Stimulated activated naive B cell treated with anti-CD40 and anti-IgM and Interleukin-4, amounts not matched to agents 10 μg/mL and 1 μg/mL and 100 μg/mL, for 72 hours (primary cell): ENCODE measurements at regions not wholly inside any gene's neighbourhood (a gene's known extent, or its start where the extent isn't known, plus 50 kb on each side); places are given as distances from the start of the nearest gene placed in this dataset.

Source experiments
- ATAC-seq, 2 donors: fragments of 150-1000 bp; cut with Tn5 transposase; replicated peaks; 2 replicates each; pipeline ENCODE4 v1.10.0; 2021; ENCODE audit warnings: moderate library complexity in 1 of 2
- DNase-seq: peaks from one replicate; pipeline ENCODE4 v3.0.0; 2021
- H3K27ac Mint-ChIP-seq: one replicate; pipeline ENCODE4 v1.8.0; 2022; ENCODE audit warnings: mild to moderate bottlenecking, mixed read lengths
- H3K27me3 Mint-ChIP-seq, 2 donors: one replicate each; pipeline ENCODE4 v1.8.0; 2022; ENCODE audit warnings: mixed read lengths in 2 of 2
- H3K36me3 Mint-ChIP-seq, 2 donors: one replicate each; pipeline ENCODE4 v1.8.0; 2022; ENCODE audit warnings: mixed read lengths in 2 of 2, mild to moderate bottlenecking in 1 of 2
- H3K4me1 Mint-ChIP-seq, 2 donors: one replicate each; pipeline ENCODE4 v1.8.0; 2022; ENCODE audit warnings: mixed read lengths in 2 of 2, mild to moderate bottlenecking in 1 of 2
- H3K4me3 Mint-ChIP-seq, 2 donors: one replicate each; pipeline ENCODE4 v1.8.0; 2022; ENCODE audit warnings: mild to moderate bottlenecking in 2 of 2, mixed read lengths in 2 of 2, moderate library complexity in 1 of 2
- H3K9me3 Mint-ChIP-seq, 2 donors: one replicate each; pipeline ENCODE4 v1.8.0; 2022; ENCODE audit warnings: mixed read lengths in 2 of 2, mild to moderate bottlenecking in 1 of 2

DNA sequence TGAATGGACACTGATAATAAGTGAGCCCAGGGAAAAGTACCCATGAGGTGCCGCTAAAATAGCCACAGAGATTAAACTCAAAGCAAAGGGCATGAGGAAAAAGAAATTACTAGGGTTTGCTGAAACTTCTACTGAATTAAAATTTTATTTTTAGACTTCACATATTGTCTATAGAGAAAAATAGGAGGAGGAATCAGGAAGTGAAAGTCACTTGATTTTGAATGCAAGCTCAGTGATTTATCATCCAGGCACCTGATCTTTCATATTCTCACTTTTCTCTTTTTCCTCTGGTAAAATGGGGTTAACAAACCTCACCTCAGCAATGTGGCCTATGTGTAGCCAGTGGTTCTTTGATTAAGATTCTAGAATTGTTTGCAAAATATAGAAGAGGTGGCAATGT is 479.8 kb downstream of the BCL11B start:
- Mint-ChIP-seq H3K4me1 (peaks cover 0 to 2% of the 10 kb centered on the region in 2 donors), H3K27me3 (no peaks in the 10 kb centered on the region), H3K36me3 (no peaks in the 10 kb centered on the region), H3K4me3 (no peak overlapping the region), H3K9me3 (peaks cover 11 to 15% of the 10 kb centered on the region in 2 donors), H3K27ac (no peak overlapping the region)
- no peak for DNase-seq
- ATAC-seq, result no peak

DNA sequence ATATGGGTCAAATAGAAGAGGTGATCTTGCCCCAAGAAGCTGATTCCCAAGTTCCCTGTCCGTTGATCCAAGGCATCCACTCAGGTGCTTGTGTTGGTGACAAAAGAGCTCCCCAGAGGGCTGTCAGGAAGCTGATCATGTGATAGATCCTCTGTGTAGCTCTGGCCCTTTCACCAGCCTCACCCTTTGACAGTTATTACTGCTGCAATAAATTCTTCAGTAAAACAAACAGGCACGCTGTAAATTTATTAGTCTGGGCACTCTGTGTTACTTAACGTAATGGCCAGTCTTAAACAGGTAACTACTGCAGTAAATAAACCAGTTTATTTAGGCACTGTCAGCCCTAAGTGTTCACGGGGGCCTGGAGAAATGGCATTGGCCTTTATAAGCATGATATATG is 473.9 kb downstream of the BCL11B start:
- Mint-ChIP-seq H3K27ac (no peak overlapping the region), H3K9me3 (peaks cover 11% of the 10 kb centered on the region in 2 donors), H3K4me1 (no peaks in the 10 kb centered on the region), H3K36me3 (no peaks in the 10 kb centered on the region), H3K4me3 (no peak overlapping the region), H3K27me3 (no peaks in the 10 kb centered on the region)
- DNase-seq (no peak), ATAC-seq (no peak)

DNA sequence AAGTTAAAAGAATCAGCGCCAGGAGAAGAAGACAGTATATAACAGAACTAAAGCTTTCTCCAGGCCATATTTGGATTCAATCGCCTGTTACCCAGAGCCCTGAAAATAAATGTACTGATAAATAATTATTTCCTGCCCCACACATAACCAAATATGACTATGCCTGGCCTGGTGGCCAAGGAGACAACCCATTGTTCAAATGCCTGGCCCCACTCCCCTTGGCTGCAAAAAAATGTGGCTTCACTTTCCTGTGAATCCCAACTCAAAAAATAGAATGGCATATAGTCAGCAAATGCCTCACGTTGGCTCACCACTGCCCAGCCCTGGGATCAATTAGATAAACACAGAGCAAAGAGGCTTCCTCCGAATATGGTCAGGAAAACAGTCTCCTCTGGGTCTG is 472.1 kb downstream of the BCL11B start:
- ATAC-seq (no peak), DNase-seq (no peak)
- Mint-ChIP-seq H3K4me3 (no peak overlapping the region), H3K27me3 (no peaks in the 10 kb centered on the region), H3K36me3 (no peaks in the 10 kb centered on the region), H3K4me1 (no peaks in the 10 kb centered on the region), H3K9me3 (peaks cover 0 to 7% of the 10 kb centered on the region in 2 donors), H3K27ac (no peak overlapping the region)

DNA sequence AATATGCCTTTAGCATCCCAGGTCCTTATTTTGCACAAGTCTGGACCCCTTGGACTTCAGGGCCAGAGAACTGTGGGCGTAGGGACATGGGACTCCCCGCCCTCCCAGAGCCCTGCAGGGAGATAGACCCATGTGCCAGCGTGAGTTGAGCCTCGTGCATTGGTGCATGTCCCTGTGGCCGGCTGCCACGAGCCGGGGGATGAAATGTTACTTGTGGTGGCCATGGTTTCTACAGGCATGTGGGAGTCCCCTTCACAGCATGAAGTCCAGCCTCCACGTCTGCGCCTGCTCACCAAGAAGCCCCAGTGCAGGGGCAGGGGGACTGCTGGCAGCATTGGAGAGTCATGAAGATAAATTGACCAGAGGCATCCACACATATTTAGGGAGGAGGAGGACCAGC is 470.0 kb downstream of the BCL11B start:
- no peak for ATAC-seq
- Mint-ChIP-seq H3K9me3 (peaks cover 0 to 4% of the 10 kb centered on the region in 2 donors), H3K4me3 (no peak overlapping the region), H3K27ac (no peak overlapping the region), H3K36me3 (no peaks in the 10 kb centered on the region), H3K4me1 (no peaks in the 10 kb centered on the region), H3K27me3 (no peaks in the 10 kb centered on the region)
- no peak for DNase-seq

DNA sequence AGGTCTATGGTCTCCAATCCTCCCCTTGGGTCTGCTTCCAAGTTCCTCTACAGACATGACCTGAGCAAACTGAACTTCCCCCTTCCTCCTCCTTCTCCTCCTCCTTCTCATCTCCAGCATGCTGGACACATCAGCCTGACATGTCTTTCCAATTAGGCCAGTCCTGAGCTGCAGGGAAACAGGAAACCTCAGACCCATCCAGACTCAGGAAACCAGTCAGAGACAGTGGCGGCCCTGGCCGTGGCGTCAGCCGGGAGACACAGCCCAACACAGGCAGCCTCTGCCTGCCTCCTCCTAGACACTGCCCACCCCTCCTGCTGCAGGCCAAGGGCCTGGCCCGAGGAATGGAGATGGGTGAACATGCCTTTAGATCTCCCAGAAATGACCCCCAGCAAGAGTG is 468.8 kb downstream of the BCL11B start:
- DNase-seq, result no peak
- Mint-ChIP-seq H3K4me3 (no peak overlapping the region), H3K9me3 (peaks cover 0 to 4% of the 10 kb centered on the region in 2 donors)

DNA sequence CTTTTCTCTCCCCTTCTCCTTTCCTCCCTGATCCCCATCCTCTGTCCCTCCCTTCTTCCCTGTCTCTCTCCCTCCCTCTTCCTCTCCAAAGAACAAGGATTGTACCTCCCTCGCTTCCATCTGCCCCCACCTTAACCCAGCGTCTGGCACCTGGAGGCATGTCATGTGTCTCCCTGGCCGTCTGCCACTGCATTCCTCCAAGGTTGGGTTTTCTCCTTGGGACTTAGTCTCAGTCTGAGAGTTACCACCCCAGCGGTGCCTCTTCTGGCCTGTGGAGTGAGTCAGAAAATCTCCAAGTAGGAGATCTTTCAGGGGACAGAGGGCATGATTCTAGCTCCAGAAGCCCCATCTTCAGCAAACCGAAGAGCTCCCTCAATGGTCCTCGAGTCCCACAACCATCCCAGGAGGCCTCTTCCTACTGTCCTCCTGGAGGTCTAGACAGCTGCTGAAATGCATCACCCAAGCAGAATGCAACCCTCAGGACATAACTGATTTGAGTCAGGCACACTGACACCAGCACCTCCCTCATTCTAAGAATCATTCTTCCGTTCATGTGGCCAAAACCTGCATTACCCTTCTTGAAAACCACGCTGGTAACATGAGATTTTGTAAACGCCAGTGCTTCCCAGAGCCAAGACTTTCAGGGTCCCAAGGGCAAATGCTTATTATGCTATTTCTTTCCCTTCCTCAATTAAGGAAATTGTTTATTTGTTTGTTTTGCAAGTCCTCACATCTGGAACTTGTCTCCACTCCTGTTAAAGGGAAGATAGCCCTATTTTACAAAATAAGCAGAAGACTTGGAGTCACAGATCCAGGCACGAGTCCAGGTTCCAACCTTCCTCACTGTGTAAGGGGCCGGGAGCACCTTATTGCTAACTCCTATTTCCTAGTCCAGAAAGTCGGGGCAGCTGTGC is 463.2 kb downstream of the BCL11B start:
- no peaks in the 10 kb centered on the region for H3K36me3 Mint-ChIP-seq
- no peak overlapping the region for H3K27ac Mint-ChIP-seq
- H3K4me1 Mint-ChIP-seq, result no peaks in the 10 kb centered on the region
- ATAC-seq (no peak), DNase-seq (no peak)
- no peaks in the 10 kb centered on the region for H3K27me3 Mint-ChIP-seq
- H3K4me3 Mint-ChIP-seq, result no peak overlapping the region
- peaks cover 0 to 4% of the 10 kb centered on the region in 2 donors for H3K9me3 Mint-ChIP-seq

More for the DNA sequence above, 468.8 kb downstream of the BCL11B start:
- H3K27ac Mint-ChIP-seq, result no peak overlapping the region
- H3K36me3 Mint-ChIP-seq, result no peaks in the 10 kb centered on the region
- ATAC-seq, result no peak
- no peaks in the 10 kb centered on the region for H3K4me1 Mint-ChIP-seq
- H3K27me3 Mint-ChIP-seq, result no peaks in the 10 kb centered on the region

DNA sequence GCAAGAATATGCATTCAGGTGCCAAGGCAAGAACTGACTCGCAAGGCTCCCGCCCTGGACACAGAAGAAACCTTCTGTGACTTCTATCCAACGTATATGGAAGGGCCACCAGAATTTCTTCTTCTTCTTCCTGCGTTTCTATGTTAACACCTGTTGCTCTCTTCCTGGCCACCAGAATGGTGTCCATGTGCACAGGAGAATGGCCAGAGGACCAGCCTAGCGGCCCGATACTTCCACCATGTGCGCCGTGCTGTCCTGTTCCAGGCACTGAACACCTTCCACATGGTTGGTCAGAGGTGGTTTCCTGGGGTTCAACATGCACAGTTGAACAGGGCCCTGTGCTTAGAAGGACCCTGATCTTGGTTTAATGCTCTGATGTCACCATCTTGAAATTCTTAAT is 455.8 kb downstream of the BCL11B start:
- ATAC-seq, result no peak
- Mint-ChIP-seq H3K27ac (no peak overlapping the region), H3K27me3 (peaks cover 0 to 4% of the 10 kb centered on the region in 2 donors), H3K4me3 (no peak overlapping the region), H3K4me1 (no peaks in the 10 kb centered on the region), H3K36me3 (no peaks in the 10 kb centered on the region), H3K9me3 (peaks cover 0 to 4% of the 10 kb centered on the region in 2 donors)
- no peak for DNase-seq

DNA sequence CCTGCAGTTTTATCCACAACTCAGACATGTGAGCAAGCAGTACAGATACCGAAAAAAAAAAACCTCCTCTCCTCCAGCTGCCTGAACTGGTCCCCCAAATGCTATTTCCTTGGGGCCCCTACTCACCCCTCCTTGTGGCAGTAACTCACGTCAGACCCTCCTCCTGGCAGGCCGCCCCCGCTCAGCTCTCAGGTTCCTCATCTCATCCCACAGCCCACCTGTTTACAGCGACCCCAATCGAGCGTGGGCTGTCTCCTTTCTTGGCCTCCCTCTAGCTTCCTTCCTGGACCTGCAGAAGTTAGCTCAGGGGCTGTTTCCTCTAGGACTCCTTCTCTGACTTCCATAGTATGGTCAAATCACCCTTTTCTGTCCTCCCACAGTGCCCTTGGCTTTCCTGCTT is 455.3 kb downstream of the BCL11B start:
- Mint-ChIP-seq H3K4me1 (no peaks in the 10 kb centered on the region), H3K36me3 (no peaks in the 10 kb centered on the region), H3K27ac (no peak overlapping the region), H3K4me3 (no peak overlapping the region), H3K9me3 (peaks cover 0 to 4% of the 10 kb centered on the region in 2 donors), H3K27me3 (peaks cover 0 to 4% of the 10 kb centered on the region in 2 donors)
- DNase-seq, result no peak
- no peak for ATAC-seq

DNA sequence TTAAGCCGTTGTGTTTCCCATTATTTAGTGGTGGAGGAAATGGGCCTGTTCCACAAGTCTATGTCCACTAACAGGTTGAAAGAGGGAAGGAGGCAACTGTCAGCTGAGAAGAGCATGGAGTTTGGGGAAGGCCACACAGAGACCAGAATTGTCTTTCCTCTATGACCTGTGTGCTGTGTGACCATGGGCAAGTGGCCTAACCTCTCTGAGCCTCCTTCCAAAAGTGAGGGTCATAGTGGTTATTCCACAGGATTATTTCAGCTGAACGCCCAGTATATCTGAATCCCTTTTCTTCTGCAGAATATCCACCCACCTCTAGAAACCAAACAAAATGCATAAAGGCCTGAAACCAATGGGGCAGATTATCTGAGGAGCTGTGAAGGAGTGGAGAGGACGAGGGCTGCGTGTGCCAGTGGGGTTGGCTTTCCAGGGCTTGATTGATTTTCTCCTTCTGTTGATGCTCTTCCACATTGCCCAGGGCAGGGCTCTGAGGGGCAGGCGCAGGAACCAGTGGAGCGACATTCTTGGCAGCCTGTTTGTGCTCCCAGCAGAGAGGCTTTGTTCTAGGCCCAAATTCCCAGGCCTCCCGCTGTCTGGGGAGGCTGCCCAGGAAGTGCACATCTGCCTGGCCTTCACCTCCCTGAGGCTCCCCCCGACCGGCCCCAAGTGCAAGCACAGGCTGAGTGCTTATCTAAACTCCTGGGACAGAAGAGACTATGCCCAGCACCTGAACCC is 452.7 kb downstream of the BCL11B start:
- no peak overlapping the region for H3K4me3 Mint-ChIP-seq
- ATAC-seq (no peak), DNase-seq (no peak)
- H3K27me3 Mint-ChIP-seq, result peaks cover 0 to 4% of the 10 kb centered on the region in 2 donors
- no peaks in the 10 kb centered on the region for H3K36me3 Mint-ChIP-seq
- H3K4me1 Mint-ChIP-seq, result no peaks in the 10 kb centered on the region
- no peaks in the 10 kb centered on the region for H3K9me3 Mint-ChIP-seq
- H3K27ac Mint-ChIP-seq, result no peak overlapping the region

DNA sequence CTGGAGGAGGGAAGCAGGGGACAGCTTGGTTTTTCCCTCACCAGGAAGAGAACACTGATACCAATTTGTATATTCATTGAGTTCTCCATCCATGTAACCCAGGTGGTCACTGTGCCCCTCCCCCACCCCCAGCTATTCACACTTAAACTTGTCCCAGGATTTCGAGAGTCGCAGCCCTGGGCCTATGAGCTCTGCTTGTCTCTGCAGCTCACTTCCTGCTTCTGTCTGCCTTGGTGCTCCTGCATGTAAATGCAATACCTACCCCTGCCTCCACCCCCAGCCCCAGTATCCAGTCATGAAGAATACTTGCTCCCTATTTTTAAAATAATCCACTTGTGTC is 452.2 kb downstream of the BCL11B start:
- ATAC-seq (no peak), DNase-seq (no peak)
- Mint-ChIP-seq H3K4me3 (no peak overlapping the region), H3K4me1 (no peaks in the 10 kb centered on the region), H3K27me3 (peaks cover 0 to 4% of the 10 kb centered on the region in 2 donors), H3K27ac (no peak overlapping the region), H3K36me3 (no peaks in the 10 kb centered on the region), H3K9me3 (no peaks in the 10 kb centered on the region)

DNA sequence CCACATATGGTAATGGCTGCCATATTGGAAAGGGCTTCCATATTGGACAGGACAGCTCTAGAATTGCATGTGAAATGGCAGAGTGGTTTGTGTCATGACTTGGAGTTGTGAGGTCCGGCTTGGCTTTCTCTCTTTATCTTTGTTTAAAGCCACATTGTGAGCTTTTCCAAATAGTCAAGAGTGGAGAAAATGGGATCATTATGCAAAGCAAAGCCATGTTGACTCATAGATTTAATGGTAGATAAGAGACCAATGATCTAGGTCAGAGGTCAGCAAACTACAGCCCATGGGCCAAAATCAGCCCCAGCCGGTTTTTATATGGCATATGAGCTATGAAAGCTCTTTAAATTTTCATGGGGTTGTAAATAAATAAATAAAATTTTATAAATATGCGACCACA is 449.1 kb downstream of the BCL11B start:
- ATAC-seq (no peak), DNase-seq (no peak)
- Mint-ChIP-seq H3K4me1 (no peaks in the 10 kb centered on the region), H3K4me3 (no peak overlapping the region), H3K27ac (no peak overlapping the region), H3K27me3 (no peaks in the 10 kb centered on the region), H3K36me3 (no peaks in the 10 kb centered on the region), H3K9me3 (peaks cover 0 to 4% of the 10 kb centered on the region in 2 donors)

DNA sequence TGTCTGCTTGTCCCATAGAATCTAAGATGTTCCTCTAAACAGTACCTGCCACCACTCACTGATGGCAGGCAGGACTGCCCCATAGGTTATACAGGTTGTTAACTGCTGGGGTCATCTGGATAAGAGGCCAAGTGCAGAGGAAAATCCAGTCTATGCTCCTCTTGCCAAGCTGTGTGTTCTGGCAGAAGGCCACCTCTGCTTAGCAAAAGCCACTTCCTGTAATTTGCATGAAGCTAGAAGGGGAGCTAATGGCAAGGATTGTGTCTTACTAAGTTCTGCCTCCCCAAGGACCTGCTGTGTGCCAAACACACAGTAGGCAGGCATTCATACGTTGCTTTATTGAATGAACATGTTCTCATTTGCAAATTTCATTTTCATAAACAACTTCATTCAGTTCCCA is 445.4 kb downstream of the BCL11B start:
- Mint-ChIP-seq H3K27me3 (no peaks in the 10 kb centered on the region), H3K36me3 (no peaks in the 10 kb centered on the region), H3K27ac (no peak overlapping the region), H3K9me3 (peaks cover 0 to 4% of the 10 kb centered on the region in 2 donors), H3K4me1 (no peaks in the 10 kb centered on the region), H3K4me3 (no peak overlapping the region)
- no peak for ATAC-seq
- DNase-seq, result no peak

DNA sequence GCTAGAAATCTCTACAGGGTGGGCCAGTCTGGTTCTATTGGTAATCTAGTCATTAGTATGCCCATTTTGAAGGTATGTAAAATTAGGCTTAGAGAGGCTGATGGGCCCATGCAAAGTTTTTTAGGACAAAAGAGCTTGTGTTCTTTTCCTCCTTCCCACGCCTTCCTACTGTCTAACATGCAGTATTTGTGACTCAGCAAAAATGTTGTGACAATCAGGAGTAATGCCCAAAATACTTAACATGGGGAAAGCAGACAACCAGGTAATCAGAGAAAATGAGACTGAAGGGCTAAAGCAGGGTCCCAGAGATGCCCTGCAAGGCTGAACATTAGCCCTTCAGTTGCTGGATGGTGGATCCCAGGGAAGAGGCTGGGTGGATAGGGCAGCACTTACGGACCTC is 437.9 kb downstream of the BCL11B start:
- H3K36me3 Mint-ChIP-seq, result no peaks in the 10 kb centered on the region
- no peak overlapping the region for H3K4me3 Mint-ChIP-seq
- H3K4me1 Mint-ChIP-seq, result no peaks in the 10 kb centered on the region
- no peaks in the 10 kb centered on the region for H3K27me3 Mint-ChIP-seq
- peaks cover 0 to 4% of the 10 kb centered on the region in 2 donors for H3K9me3 Mint-ChIP-seq
- ATAC-seq, result no peak
- DNase-seq, result no peak
- no peak overlapping the region for H3K27ac Mint-ChIP-seq

DNA sequence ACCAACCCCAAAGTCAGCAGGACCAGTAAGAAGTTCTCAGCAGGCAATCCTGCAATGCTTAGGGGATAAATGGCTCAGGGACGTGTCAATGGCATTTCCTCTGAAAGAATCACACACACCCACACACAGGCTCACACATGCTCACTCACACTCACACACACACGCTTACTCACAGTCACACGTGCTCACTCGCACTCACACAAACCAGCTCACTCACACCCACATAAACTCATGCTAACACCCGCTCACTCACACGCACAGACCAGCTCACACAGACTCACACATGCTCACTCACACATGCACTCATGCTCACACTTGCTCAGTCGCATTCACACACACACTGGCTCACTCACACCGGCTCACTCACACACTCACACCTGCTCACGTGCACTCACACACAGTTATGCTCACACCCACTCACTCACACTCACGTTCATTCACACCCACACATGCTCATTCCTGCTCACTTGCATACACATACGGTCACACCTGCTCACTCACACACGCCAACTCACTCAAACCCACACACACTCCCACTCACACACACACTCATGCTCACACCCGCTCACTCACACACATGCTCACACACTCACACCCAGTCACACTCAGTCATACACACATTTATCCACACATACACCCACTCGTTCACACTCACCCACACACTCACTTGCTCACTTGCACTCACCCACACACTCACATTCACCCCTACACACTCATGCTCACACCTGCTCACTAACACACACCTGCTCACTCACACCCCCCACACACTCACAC is 436.8 kb downstream of the BCL11B start:
- H3K9me3 Mint-ChIP-seq, result peaks cover 0 to 4% of the 10 kb centered on the region in 2 donors

More for the DNA sequence above, 436.8 kb downstream of the BCL11B start:
- DNase-seq, result no peak
- H3K36me3 Mint-ChIP-seq, result no peaks in the 10 kb centered on the region
- ATAC-seq, result no peak
- H3K4me3 Mint-ChIP-seq, result no peak overlapping the region
- no peak overlapping the region for H3K27ac Mint-ChIP-seq
- no peaks in the 10 kb centered on the region for H3K4me1 Mint-ChIP-seq
- H3K27me3 Mint-ChIP-seq, result no peaks in the 10 kb centered on the region
